A673 (cell line): ENCODE measurements at regions not wholly inside any gene's neighbourhood (a gene's known extent, or its start where the extent isn't known, plus 50 kb on each side); places are given as distances from the start of the nearest gene placed in this dataset.
"Not testable (repeated sequence)": the region's sequence is repeated elsewhere in the genome, so short reads cannot be mapped to it uniquely, and the experiment has no call there.

Source experiments
- CTCF ChIP-seq: fragments of 300-800, 200-600 bp; sonication (generic); conservative IDR thresholded peaks from 2 replicates; pipeline ENCODE4 v1.5.1; 2017; ENCODE audit warnings: low read depth, mild to moderate bottlenecking, antibody characterized with exemption, low read length, moderate library complexity, mixed read lengths
- EZH2 ChIP-seq: fragments of 200-600 bp; sonication (generic); IDR thresholded peaks from 2 replicates; pipeline ENCODE4 v1.6.1; 2017; ENCODE audit warnings: borderline replicate concordance, low read depth, mild to moderate bottlenecking, mixed read lengths, antibody characterized with exemption, low read length; ENCODE audit not compliant: poor library complexity, severe bottlenecking

- TF ChIP-seq CTCF, EZH2: not testable (repeated sequence)
Observed at GRCh38 chr6:112448786-112449185, 101.7 kb downstream of the RFPL4B start.
